A549 (cell line): ENCODE measurements at regions not wholly inside any gene's neighbourhood (a gene's known extent, or its start where the extent isn't known, plus 50 kb on each side); places are given as distances from the start of the nearest gene placed in this dataset.

Experiments used
- CBX2 ChIP-seq: fragments of 200-600 bp; sonication (generic); IDR thresholded peaks from 2 replicates; pipeline ENCODE4 v1.6.1; 2016; ENCODE audit warnings: low read depth, mild to moderate bottlenecking, borderline replicate concordance
- EHMT2 ChIP-seq: fragments of 200-600 bp; sonication (generic); IDR thresholded peaks from 2 replicates; pipeline ENCODE4 v1.6.1; 2016; ENCODE audit warnings: antibody characterized with exemption, low read depth, mild to moderate bottlenecking, moderate library complexity
- HOXA7 ChIP-seq: fragments of 250-450 bp; sonication (Bioruptor Pico); IDR thresholded peaks from 2 replicates; pipeline ENCODE4 v1.5.0; 2020; ENCODE audit warnings: mild to moderate bottlenecking, moderate library complexity
- POLR2A ChIP-seq: IDR thresholded peaks from 2 replicates; pipeline ENCODE4 v1.6.1; 2012; ENCODE audit warnings: mild to moderate bottlenecking, low read length
- TF ChIP-seq, protein P1 (sequence below): fragments of >200 bp; sonication (Bioruptor Twin); formaldehyde crosslinking; IDR thresholded peaks from 3 replicates; pipeline ENCODE4 v1.5.1; 2016

DNA sequence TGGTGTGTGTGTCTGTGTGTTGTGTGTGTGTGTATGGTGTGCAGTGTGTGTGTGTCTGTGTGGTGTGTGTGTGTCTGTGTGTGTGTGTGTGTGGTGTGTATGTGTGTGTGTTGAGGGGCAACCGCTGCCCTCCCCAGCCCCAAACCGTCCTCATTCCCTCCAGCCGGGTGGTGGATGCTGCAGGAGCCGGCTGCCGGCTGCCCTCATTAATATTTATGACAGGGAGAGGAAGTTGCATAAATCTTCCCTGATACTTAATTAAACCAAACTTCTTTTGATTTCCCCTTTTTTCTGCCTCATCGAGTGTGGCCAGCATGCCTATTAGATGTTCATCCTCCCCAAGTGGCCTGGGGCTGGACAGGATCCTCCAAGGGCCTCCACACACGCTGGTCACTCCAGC is 121.4 kb upstream of the MVB12B start:
- TF ChIP-seq, protein P1, sequence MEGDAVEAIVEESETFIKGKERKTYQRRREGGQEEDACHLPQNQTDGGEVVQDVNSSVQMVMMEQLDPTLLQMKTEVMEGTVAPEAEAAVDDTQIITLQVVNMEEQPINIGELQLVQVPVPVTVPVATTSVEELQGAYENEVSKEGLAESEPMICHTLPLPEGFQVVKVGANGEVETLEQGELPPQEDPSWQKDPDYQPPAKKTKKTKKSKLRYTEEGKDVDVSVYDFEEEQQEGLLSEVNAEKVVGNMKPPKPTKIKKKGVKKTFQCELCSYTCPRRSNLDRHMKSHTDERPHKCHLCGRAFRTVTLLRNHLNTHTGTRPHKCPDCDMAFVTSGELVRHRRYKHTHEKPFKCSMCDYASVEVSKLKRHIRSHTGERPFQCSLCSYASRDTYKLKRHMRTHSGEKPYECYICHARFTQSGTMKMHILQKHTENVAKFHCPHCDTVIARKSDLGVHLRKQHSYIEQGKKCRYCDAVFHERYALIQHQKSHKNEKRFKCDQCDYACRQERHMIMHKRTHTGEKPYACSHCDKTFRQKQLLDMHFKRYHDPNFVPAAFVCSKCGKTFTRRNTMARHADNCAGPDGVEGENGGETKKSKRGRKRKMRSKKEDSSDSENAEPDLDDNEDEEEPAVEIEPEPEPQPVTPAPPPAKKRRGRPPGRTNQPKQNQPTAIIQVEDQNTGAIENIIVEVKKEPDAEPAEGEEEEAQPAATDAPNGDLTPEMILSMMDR, result no peak
- no peak for TF ChIP-seq EHMT2
- TF ChIP-seq HOXA7 (CRISPR knock-in tag), result no peak
- TF ChIP-seq POLR2A, result no peak
- no peak for TF ChIP-seq CBX2
